GM21723 (cell line): ENCODE measurements at regions not wholly inside any gene's neighbourhood (a gene's known extent, or its start where the extent isn't known, plus 50 kb on each side); places are given as distances from the start of the nearest gene placed in this dataset.
"Not testable (repeated sequence)": the region's sequence is repeated elsewhere in the genome, so short reads cannot be mapped to it uniquely, and the experiment has no call there.

Experiments
- ATAC-seq: cut with Tn5 transposase; IDR thresholded peaks from one replicate; pipeline ENCODE4 v1.9.1; 2021; ENCODE audit warnings: mild to moderate bottlenecking, moderate library complexity; ENCODE audit not compliant: unreplicated experiment

DNA sequence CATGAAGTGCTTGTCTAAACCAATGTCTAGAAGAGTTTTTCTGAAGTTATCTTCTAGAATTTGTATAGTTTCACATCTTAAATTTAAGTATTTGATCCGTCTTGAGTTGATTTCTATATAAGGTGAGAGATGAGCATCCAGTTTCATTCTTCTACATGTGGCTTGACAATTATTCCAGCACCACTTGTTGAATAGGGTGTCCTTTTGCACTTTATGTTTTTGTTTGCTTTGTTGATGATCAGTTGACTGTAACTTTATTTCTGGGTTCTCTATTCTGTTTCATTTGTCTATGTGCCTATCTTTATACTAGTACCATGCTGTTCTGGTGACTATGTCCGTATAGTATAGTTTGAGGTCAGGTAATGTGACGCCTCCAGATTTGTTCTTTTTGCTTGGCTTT, 426.6 kb upstream of the CHRM2 start:
- no peak for ATAC-seq

DNA sequence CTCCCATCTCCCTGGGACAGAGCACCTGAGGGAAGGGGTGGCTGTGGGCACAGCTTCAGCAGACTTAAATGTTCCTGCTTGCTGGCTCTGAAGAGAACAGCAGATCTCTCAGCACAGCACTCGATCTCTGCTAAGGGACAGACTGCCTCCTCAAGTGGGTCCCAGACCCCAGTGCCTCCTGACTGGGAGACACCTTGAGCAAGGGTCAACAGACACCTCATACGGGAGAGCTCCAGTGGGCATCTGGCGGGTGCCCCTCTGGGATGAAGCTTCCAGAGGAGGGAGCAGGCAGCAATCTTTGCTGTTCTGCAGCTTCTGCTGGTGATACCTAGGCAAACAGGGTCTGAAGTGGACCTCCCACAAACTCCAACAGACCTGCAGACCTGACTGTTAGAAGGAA, 436.7 kb upstream of the CHRM2 start:
- not testable (repeated sequence) for ATAC-seq

DNA sequence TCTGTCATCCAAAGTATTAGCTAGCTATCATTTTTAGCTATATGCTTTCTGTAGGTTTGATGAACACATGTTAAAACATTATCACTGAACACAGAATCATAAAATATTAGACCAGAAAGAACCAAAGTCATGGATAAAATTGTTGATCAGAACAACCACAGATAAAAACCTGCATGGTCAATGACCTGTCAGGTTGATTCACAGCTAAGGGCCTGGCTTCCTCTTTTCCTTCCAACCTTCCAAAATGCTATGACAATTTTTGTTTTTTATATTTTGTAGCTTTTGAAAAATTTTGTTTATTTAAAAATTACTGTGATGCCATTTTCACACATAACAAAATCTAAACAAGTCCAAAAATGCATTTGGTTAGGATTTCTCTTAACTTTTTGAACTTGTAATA, 444.4 kb upstream of the CHRM2 start:
- ATAC-seq, result no peak

DNA sequence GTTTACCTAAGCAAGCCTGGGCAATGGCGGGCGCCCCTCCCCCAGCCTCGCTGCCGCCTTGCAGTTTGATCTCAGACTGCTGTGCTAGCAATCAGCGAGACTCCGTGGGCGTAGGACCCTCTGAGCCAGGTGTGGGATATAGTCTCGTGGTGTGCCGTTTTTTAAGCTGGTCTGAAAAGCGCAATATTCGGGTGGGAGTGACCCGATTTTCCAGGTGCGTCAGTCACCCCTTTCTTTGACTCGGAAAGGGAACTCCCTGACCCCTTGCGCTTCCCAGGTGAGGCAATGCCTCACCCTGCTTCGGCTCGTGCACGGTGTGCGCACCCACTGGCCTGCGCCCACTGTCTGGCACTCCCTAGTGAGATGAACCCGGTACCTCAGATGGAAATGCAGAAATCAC, 442.6 kb upstream of the MTPN start:
- not testable (repeated sequence) for ATAC-seq

DNA sequence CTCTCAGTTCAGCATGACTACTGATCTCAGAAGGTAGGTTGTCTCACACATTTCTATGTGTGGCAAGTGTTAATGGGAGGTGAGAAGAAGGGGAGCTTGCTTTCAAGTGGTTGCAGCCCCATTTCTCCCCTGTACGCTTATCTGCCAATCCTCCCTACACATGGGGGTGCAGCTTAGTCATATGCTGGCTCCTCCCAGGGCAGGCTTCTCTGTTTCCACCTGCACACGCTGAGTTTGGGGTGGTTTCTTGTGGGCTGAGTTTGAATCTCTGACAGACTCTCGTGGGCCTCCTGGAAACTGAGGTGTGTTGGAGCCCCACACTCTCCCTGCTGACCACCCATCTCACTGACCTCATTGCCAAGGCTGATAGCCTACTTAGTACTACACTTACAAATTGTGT, 435.8 kb upstream of the MTPN start:
- no peak for ATAC-seq

DNA sequence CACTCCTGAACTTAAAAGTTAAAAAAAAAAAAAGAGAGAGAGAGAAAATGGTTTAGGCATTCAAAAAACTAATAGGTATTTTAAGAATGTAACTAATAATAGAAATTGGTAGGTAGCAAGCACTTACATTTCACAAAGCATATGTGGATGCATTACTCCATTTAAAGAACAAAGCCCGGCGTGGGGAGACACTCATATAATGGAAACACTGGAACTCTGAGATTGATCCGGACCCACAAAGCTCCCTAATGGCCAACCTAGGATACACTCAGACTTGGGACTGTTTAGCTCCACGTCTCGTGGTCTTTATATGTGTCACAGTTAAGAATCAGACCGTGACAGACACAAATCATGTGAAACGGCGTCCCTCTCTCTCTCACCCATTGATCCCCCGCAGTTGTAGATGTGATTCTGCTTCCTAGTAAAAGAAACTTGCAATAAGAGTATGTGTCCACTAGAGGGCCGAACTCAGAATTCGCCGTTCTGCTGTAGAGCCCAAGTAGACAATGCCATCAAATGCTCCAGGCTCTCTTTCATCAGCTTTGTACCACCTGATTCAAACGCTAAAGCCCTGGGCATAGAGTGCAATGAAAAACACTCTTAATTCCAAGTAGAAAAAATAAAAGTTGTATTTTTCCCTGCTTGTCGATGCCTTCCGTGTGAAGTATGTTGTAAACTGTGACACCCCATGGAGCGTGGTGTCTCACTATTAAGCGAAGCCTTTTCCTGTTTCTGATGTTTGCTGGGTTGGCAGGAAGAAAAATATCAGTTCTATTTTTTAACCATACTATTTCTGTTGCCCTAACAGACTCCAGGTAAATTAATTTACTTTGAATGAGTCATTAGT, 429.0 kb upstream of the MTPN start:
- ATAC-seq, result peak; percentile 94

DNA sequence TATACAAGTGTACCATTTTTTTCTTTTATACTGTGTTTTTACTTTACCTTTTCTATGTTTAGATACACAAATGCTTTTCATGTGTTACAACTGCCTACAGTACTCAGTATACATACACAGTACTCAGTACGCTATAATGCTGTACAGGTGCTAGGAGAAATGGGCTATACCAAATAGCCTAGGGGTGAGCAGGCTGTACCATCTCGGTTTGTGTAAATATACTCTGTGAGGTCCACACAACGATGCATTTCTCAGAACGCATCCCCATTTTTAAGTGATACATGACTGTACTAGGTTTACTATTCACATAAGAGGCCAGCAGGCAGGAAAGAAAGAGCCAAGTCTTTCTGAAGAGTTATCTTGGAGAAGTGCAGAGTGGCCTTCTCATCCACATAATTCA, 426.4 kb upstream of the MTPN start:
- no peak for ATAC-seq

DNA sequence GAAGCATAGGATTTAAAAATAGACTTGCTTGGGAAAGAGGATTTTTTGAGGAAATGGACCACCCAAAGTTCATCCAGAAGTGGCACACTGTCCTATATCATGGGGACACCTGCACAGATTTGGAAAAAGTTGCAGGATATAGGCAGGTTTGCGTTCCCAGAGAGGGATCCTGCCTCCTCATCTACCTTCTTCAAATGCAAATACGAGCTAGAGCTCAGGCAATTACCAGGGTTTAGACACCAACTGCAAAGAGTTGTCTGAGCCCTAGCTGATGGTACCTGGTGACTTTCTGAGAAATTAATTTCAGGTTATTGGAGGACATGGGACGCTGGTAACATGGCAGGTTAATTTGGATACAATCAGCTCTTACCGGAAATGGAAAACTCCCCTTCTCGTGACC, 423.7 kb upstream of the MTPN start:
- ATAC-seq, result no peak

DNA sequence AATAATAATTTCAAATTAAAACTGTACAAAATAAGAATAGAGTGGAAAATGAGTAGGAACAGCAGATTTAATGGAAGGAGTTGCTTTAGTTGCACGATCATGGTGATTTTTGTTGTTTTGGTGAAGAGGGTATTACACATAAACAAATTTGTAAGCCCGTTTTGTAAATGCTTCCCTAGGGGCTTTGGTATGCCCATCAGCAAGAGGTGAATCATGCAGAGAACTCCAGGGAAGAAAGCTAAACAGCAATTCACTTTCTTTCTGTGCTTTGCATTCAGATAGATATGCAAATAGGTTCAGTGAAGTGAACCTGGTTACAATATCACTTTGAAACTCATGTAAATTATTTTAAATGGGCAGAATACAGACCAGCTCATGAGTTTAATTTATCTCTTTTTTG, 422.2 kb upstream of the MTPN start:
- ATAC-seq, result no peak

DNA sequence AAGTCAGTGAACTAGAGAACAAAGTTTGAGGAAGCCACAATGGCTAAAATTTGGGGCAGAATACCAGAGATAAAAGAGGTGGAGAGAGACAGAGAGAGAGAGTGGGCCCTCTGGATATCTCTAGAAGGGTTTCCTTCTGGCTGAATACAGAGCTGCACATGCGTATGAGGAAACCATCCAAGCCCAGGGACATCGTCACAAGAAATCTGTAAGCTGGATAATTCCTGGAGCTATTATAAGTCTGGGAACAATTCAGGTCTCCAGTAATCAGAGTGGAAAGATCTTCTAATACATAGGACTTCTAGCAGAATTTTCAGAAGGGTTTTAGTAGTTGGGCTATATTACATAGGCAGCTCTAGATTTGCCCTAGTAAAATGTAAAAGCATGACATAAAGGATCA, 415.7 kb upstream of the MTPN start:
- ATAC-seq, result no peak

DNA sequence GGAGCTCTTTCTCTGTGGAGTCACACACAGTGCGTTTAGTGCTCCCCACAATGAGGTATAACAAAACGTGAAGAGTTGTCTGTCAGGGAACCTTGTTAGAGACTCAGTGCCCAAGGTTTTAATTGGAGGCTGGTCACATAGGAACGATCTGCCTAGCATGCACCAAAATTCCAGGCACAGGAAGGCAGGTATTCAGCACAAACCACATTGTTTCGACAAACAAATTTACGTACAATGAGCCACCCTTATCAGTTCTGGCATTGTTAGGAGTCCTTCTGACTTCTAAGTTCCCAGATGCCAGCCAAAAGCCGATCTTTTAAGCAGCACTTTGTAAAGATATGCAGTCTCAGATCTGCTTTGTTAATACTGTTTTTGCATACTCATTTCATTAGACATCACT, 414.2 kb upstream of the MTPN start:
- no peak for ATAC-seq

DNA sequence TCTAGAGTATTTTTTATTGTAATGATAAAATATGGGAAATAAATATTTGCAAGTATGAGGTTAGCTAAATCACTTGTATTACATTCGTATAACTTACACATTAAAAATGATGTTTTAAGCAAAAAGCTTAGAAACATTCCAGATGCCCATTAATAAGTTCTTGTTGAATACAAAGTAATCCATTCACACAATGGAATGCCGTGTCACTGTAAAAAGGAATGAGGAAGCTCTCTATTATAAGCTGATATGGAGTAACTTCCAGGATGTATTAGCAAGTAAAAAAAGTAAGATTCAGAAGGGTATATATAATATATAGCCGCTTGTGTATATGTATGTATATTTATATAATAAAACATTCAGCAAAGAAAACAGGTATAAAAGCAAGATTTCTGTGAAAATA, 412.8 kb upstream of the MTPN start:
- ATAC-seq, result no peak

DNA sequence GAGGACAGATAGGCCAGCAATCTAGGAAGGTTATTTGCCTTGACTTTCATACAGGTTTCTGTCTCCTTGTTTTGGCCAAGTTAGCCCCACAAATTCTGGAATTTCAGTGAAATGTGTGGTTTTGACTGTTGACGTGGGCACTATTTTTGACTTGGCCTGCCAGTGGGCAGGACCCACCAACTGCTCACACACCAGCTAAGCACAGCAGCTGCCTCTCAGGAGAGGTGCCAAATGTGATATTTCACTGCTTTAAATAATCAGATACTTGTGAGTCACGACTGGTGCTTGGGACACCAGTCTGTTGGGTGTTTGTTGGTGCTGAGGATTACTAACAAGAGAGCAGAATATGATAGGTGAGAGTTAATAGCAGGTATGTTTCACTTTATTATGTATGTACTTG, 409.7 kb upstream of the MTPN start:
- ATAC-seq, result no peak

DNA sequence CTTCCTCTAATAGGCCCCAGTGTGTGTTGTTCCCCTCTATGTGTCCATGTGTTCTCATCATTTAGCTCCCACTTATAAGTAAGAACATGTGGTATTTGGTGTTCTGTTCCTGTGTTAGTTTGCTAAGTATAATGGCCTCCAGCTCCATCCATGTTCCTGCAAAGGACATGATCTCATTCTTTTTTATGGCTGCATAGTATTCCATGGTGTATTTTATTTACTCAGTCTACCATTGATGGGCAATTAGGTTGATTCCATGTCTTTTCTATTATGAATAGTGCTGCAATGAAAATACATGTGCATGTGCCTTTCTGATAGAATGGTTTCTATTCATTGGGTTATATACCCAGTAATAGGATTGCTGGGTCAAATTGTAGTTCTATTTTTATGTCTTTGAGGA, 394.2 kb upstream of the MTPN start:
- not testable (repeated sequence) for ATAC-seq

DNA sequence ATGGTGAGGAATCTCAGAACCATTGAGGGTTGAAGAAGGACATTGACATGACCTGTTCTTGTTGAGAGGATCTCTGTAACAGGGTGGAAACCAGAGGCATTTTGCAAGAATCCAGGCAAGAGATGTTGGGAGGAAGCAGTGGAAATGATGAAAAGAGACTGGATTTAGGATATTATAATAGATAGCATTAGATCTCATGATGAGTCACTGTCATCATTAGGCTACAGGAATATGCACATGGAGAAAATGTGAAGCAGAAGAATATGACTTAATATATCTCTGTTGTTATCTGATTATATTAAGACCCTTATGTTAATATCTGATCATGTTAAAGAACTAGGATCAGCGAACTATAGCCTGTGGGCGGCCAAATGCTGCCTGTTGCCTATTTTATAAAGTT, 393.0 kb upstream of the MTPN start:
- no peak for ATAC-seq

DNA sequence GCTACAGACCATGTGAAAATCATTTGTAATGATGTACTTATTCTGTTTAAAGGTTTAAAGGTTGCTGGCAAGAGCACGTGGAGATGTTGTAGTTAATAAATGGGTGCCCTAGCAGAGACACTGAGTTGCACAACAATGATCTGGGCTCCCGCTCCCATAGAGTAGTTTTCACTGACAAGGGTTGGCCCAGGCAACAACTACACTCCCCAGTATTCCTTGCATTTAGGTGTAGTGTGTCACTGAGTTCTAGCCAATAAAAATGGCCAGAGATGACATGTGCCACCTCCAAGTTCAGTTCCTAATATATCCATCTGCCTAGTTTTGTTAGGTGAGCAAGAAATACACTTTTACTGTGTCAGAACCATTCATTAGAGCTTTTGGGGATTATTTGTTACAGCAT, 392.1 kb upstream of the MTPN start:
- no peak for ATAC-seq

DNA sequence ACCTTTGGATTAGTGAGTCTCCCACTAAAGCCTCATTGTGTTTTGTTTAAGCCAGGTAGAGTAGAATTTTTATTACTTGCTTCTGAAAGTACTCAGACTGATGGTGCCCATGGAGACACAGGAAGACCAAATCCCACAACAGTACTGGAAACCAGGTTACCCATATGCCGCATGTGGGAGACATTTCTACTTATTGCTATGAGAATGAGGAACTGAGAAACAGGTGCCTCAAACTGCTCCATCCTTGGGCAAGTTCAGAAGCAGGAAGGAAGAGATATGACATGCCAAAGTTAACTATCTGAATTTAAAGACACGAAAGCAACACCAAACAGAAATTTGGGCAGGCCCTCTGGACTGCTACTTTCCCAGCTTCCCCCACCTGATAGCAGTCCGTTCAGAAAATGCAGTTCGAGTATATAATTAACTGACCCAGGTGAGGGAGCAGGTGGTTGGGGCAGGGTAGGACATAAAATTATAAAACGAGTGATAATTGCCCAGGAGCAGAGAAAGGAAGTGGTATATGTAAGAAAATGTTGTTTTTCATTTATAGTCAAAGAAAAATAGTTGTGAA, 382.3 kb upstream of the MTPN start:
- peak; percentile 99 for ATAC-seq

DNA sequence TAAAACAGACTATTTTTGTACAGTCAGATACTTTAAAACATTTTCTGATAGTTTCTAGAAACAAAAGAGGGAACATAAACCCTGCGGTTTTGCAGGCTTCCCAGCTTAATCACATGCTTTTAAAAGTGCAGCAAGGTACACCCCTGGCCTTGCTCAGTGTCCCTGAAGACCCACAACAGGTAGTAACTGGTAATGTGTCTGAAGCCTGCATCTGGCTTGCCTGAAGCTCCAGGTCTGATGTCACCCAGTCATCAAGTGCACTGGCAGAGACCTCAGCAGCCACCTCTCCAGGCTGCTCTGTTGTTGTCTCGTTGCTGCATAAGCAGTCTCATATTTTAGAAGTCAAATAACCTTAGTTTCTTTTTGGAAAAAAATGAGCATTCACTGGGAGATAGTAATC, 376.1 kb upstream of the MTPN start:
- peak; percentile 69 for ATAC-seq

DNA sequence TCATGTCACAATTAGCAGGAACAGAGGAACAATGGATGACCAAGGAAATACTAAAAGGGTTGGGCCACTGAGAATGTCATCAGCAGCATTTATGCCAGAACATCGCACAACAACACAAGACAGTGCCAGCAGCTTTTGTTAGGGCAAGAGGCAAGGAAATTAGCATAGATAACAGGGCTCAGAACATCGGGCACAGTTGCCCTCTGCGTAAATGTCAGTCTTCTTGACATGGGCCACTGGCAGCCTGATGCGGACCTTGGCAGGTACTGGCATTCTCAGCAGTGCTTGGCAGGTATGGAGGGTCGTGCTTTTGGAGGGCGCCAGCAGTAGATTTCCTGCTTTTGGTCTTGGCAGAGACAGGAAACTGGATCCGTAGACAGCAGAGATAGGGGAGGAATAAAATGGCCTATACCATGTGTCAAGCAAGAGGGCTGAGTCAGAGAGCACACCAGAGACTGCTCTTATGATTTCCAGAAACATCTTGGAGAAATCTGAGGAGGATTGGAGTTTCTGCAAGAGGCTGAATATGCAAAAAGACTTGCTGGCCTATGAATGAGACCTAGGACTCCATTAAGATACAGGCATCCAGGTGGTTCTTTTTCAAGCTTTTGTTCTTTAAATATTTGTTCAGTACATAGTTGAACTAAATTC, 371.5 kb upstream of the MTPN start:
- no peak for ATAC-seq

DNA sequence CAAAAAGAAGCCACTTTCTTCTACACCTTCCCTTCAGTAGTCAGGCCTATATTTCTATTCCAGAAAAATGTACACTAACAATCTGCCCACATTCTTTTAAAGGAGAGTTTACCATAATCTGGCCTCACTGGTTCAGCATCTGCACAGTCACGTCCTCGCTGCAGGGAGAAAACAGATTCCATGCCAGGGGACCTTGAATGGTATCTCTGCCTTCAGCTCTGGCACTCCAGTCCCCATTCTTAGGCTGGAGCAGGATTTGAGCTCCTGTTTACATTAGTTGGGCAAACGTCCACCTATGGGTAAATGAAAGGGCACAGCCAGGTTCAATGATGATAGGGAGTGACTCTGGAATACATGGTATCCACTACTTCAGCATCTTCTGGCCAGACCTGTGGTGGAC, 371.0 kb upstream of the MTPN start:
- no peak for ATAC-seq

DNA sequence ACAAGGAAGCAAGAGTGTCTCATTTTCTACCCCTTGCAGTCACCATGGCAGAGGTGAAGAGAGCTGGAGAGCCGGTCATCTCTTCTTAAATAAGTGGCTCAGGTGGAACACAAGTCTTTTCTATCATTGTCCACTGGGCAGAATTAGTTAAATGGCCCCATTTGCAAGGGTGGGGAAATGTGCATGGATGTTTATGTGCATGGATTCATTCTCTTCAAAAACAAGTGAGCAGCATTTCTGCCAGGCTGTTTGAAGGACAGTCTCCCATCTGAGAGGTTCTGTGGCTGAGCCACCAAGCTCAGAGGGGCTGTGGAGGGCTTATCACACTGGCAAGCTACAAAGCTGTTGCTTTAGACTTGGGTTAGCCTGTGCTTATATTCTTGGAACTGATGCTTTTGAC, 370.3 kb upstream of the MTPN start:
- ATAC-seq, result no peak

DNA sequence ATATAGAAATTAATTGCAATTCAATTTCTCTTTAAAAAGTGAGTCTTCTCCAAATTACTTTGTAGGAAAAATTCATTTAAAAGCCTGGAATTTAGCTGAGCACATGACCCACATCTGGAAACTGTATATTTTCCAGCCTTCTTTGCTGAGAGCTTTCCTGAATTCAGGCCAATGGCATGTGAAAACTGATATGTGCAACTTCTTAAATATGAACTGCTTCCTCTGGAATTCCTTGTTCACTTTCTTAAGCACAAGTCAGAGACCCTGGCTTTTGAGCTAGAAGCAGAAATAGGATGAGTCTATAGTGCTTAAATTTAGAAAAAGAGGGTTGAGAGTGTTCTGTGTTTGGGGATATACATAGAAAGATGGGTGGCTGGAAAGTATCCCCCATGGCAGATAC, 365.1 kb upstream of the MTPN start:
- no peak for ATAC-seq
